Thyroid gland (tissue), 4 donors: ENCODE measurements at regions not wholly inside any gene's neighbourhood (a gene's known extent, or its start where the extent isn't known, plus 50 kb on each side); places are given as distances from the start of the nearest gene placed in this dataset.

ENCODE experiments used
- DNase-seq, 2 donors: peaks; one replicate each; pipeline ENCODE4 v3.0.0-alpha.2; 2019
- H3K27ac ChIP-seq, 3 donors: fragments of 200-600 bp; sonication (generic); 1 replicate in 2 of 3; 2 replicates in 1 of 3; pipeline ENCODE4 v1.5.1; 2016 to 2019; ENCODE audit warnings: mild to moderate bottlenecking in 1 of 3, moderate library complexity in 1 of 3
- H3K27me3 ChIP-seq: fragments of 200-600 bp; sonication (generic); one replicate; pipeline ENCODE4 v1.5.1; 2019
- H3K36me3 ChIP-seq, 2 donors: fragments of 200-600 bp; sonication (generic); one replicate each; pipeline ENCODE4 v1.5.1; 2016 to 2019
- H3K4me1 ChIP-seq, 2 donors: fragments of 200-600 bp; sonication (generic); one replicate each; pipeline ENCODE4 v1.5.1; 2017 to 2019
- H3K4me3 ChIP-seq, 3 donors: fragments of 200-600 bp; sonication (generic); replicated peaks in 1 of 3; 1 replicate in 2 of 3; 2 replicates in 1 of 3; pipeline ENCODE4 v1.5.1; 2016; ENCODE audit warnings: mild to moderate bottlenecking in 1 of 3
- H3K9me3 ChIP-seq: fragments of 200-600 bp; sonication (generic); one replicate; pipeline ENCODE4 v1.5.1; 2017
- CTCF ChIP-seq, 6 experiments: fragments of 200-600 bp in 3 of 6; fragments of 450-650 bp in 3 of 6; sonication (generic) in 3 of 6; IDR thresholded peaks; one replicate each; pipeline ENCODE4 v1.5.1; 2016 to 2019; ENCODE audit warnings: antibody characterized with exemption in 6 of 6, mild to moderate bottlenecking in 2 of 6, inconsistent platforms in 1 of 6, moderate library complexity in 1 of 6
- POLR2A ChIP-seq, 2 donors: fragments of 450-650 bp; IDR thresholded peaks; one replicate each; pipeline ENCODE4 v1.6.1; 2017; ENCODE audit warnings: antibody characterized with exemption in 2 of 2, mild to moderate bottlenecking in 2 of 2, moderate library complexity in 1 of 2
- WGBS, 2 donors: methylation state at CpG; one replicate each; pipeline ENCODE4 v1.1.5; 2017; 5-methylcytosine and 5-hydroxymethylcytosine counted together
- intact Hi-C: fragments of 100-400 bp; cut with DNase I; formaldehyde crosslinking; loops from one replicate; pipeline ENCODE4 v1.15.1; 2023

GRCh38 chr10:36163827-36164226 is 521.7 kb upstream of the FZD8 start:
- Histone ChIP-seq H3K4me3 (no peak overlapping the region), H3K36me3 (no peaks in the 10 kb centered on the region), H3K27ac (no peak overlapping the region), H3K9me3 (no peaks in the 10 kb centered on the region), H3K27me3 (no peaks in the 10 kb centered on the region), H3K4me1 (no peaks in the 10 kb centered on the region)
- WGBS, 2 donors = 83 to 87% methylated on average over 2 of the region's 2 CpGs
- TF ChIP-seq CTCF (IDR thresholded peaks at IDR 0.05) = no peak
- intact Hi-C loops = no loop called here
- DNase-seq = no peak

- Histone ChIP-seq H3K4me3 (no peak overlapping the region), H3K4me1 (no peaks in the 10 kb centered on the region), H3K27me3 (no peaks in the 10 kb centered on the region), H3K27ac (no peak overlapping the region), H3K36me3 (no peaks in the 10 kb centered on the region), H3K9me3 (no peaks in the 10 kb centered on the region)
- WGBS, 2 donors = 80 to 83% methylated on average over 3 of the region's 3 CpGs
- TF ChIP-seq CTCF (IDR thresholded peaks at IDR 0.05) (no peak), POLR2A (IDR thresholded peaks at IDR 0.05) (no peak)
- DNase-seq = no peak
- intact Hi-C loops = no loop called here
These were observed 515.4 kb upstream of the FZD8 start for GRCh38 chr10:36157486-36157885.

- Histone ChIP-seq H3K9me3 (no peaks in the 10 kb centered on the region), H3K27me3 (no peaks in the 10 kb centered on the region), H3K4me1 (no peaks in the 10 kb centered on the region), H3K4me3 (no peak overlapping the region), H3K27ac (no peak overlapping the region), H3K36me3 (no peaks in the 10 kb centered on the region)
- 91 to 100% methylated on average over 1 of the region's 1 CpG for WGBS, 2 donors
- TF ChIP-seq CTCF (IDR thresholded peaks at IDR 0.05) (no peak), POLR2A (IDR thresholded peaks at IDR 0.05) (no peak)
- intact Hi-C loops = no loop called here
- no peak for DNase-seq
These were observed 506.1 kb upstream of the FZD8 start for GRCh38 chr10:36148207-36148606.

GRCh38 chr10:36147529-36147928 is 505.4 kb upstream of the FZD8 start:
- Histone ChIP-seq H3K4me3 (no peak overlapping the region), H3K27ac (no peak overlapping the region), H3K4me1 (no peaks in the 10 kb centered on the region), H3K36me3 (no peaks in the 10 kb centered on the region), H3K9me3 (no peaks in the 10 kb centered on the region), H3K27me3 (no peaks in the 10 kb centered on the region)
- no peak for TF ChIP-seq CTCF (IDR thresholded peaks at IDR 0.05)
- TF ChIP-seq POLR2A (IDR thresholded peaks at IDR 0.05) = no peak
- intact Hi-C loops = no loop called here
- DNase-seq = no peak

- intact Hi-C loops = no loop called here
These were observed 499.9 kb upstream of the FZD8 start for GRCh38 chr10:36141856-36142560.

More at GRCh38 chr10:36141856-36142560, 499.9 kb upstream of the FZD8 start:
- no peaks in the 10 kb centered on the region for H3K27me3 ChIP-seq
- H3K36me3 ChIP-seq = no peaks in the 10 kb centered on the region
- WGBS, 2 donors = 54 to 62% methylated on average over 7 of the region's 7 CpGs
- TF ChIP-seq POLR2A (IDR thresholded peaks at IDR 0.05) (no peak), CTCF (IDR thresholded peaks at IDR 0.05) (no peak)
- no peaks in the 10 kb centered on the region for H3K4me1 ChIP-seq
- no peak for DNase-seq
- no peaks in the 10 kb centered on the region for H3K9me3 ChIP-seq
- H3K27ac ChIP-seq = no peak overlapping the region
- no peak overlapping the region for H3K4me3 ChIP-seq
